K562 (cell line): ENCODE measurements at regions not wholly inside any gene's neighbourhood (a gene's known extent, or its start where the extent isn't known, plus 50 kb on each side); places are given as distances from the start of the nearest gene placed in this dataset.
"Not testable (repeated sequence)": the region's sequence is repeated elsewhere in the genome, so short reads cannot be mapped to it uniquely, and the experiment has no call there.

Experiments used
- ATAC-seq: fragments of 200-7000 bp; cut with Tn5 transposase; 3 replicates; pipeline ENCODE4 v1.9.1; 2020; ENCODE audit warnings: moderate library complexity
- BruUV-seq: library from RNA; stranded (reverse); fragments of 400-500 nt; replicated peaks from 2 replicates; lab custom pipeline; 2021; lab: Mats Ljungman, UMichigan
- CTCF ChIA-PET: fragments of 300-600 bp; formaldehyde crosslinking; extraction: SDS; loops from one replicate; lab custom pipeline; 2021; ENCODE audit warnings: low intra/inter-chr PET ratio; lab: Yijun Ruan, JAX
- POLR2A ChIA-PET: fragments of 300-600, 350-650 bp; sonication (Branson Sonifier 250); formaldehyde crosslinking; extraction: SDS; loops from one replicate; lab custom pipeline; 2021; ENCODE audit warnings: antibody characterized with exemption, inconsistent platforms; lab: Yijun Ruan, JAX
- DNase-seq, 4 experiments: peaks; one replicate each; pipeline versions ENCODE4 v3.0.0 to v3.0.0-alpha.2; 2011 to 2018; ENCODE audit warnings: low spot score in 3 of 4, mixed read lengths in 3 of 4; ENCODE audit errors: extremely low read depth in 1 of 4
- FAIRE-seq: peaks from 2 replicates; lab custom pipeline; 2011; peaks lifted over from hg19 to GRCh38; lab: Jason Lieb, UNC
- H2AFZ ChIP-seq: 2 replicates; pipeline ENCODE4 v1.6.0; 2011; ENCODE audit warnings: low read depth, low read length, control low read depth, inconsistent platforms
- H3K27ac ChIP-seq: fragments of 200-600 bp; 3 replicates; pipeline ENCODE4 v1.8.0; 2011; ENCODE audit warnings: low read depth, mild to moderate bottlenecking, control low read depth, inconsistent platforms, low read length, moderate library complexity, mixed read lengths; ENCODE audit errors: extremely low read depth
- H3K27me3 ChIP-seq, 2 experiments: fragments of 300-600 bp in 1 of 2; 2 replicates in 1 of 2; 3 replicates in 1 of 2; pipeline versions ENCODE4 v1.6.0 to v1.8.0; 2011; ENCODE audit warnings: inconsistent platforms in 2 of 2, low read length in 2 of 2, mild to moderate bottlenecking in 1 of 2, mixed read lengths in 1 of 2, moderate library complexity in 1 of 2; ENCODE audit not compliant: control insufficient read depth in 2 of 2, insufficient read depth in 2 of 2
- H3K36me3 ChIP-seq: fragments of 300-600 bp; 3 replicates; pipeline ENCODE4 v1.8.0; 2011; ENCODE audit warnings: mild to moderate bottlenecking, low read length, inconsistent platforms; ENCODE audit not compliant: control insufficient read depth, insufficient read depth
- H3K4me1 ChIP-seq, 2 experiments: fragments of 200-600 bp in 1 of 2; replicated peaks in 1 of 2; 2 replicates in 1 of 2; 3 replicates in 1 of 2; pipeline versions ENCODE4 v1.5.1 to v1.8.0; 2011; ENCODE audit warnings: inconsistent platforms in 2 of 2, low read length in 2 of 2, mild to moderate bottlenecking in 1 of 2, mixed read lengths in 1 of 2, moderate library complexity in 1 of 2; ENCODE audit not compliant: control insufficient read depth in 2 of 2, insufficient read depth in 2 of 2
- H3K4me2 ChIP-seq: 2 replicates; pipeline ENCODE4 v1.6.1; 2011; ENCODE audit warnings: low read length, control low read depth, inconsistent platforms, mixed read lengths; ENCODE audit not compliant: insufficient read depth
- H3K4me3 ChIP-seq: fragments of 200-600 bp; sonication (generic), shearing (Covaris generic); 2 replicates; pipeline ENCODE4 v1.5.1; 2016; ENCODE audit warnings: control low read depth, inconsistent platforms
- H3K79me2 ChIP-seq: fragments of 200-600 bp; 3 replicates; pipeline ENCODE4 v1.8.0; 2011; ENCODE audit warnings: low read length, inconsistent platforms; ENCODE audit not compliant: control insufficient read depth, insufficient read depth
- H3K9ac ChIP-seq, 2 experiments: 2 replicates each; pipeline versions ENCODE4 v1.6.0 to v1.6.1; 2011; ENCODE audit warnings: low read depth in 2 of 2, low read length in 2 of 2, control low read depth in 1 of 2, inconsistent platforms in 1 of 2, mild to moderate bottlenecking in 1 of 2, mixed read lengths in 1 of 2; ENCODE audit not compliant: insufficient read depth in 1 of 2
- H3K9me1 ChIP-seq: one replicate; pipeline ENCODE4 v1.6.0; 2011; ENCODE audit warnings: inconsistent platforms, mild to moderate bottlenecking, low read length, moderate library complexity; ENCODE audit not compliant: control insufficient read depth, insufficient read depth
- H3K9me3 ChIP-seq: replicated peaks from 2 replicates; pipeline ENCODE4 v1.5.1; 2011; ENCODE audit warnings: low read depth, low read length, inconsistent platforms; ENCODE audit not compliant: control insufficient read depth, insufficient read depth
- H4K20me1 ChIP-seq: replicated peaks from 2 replicates; pipeline ENCODE4 v1.6.1; 2011; ENCODE audit warnings: low read length, inconsistent platforms, mixed read lengths; ENCODE audit not compliant: control insufficient read depth, insufficient read depth
- WGBS: fragments of 100-300 bp; shearing (Covaris generic); methylation state at CpG from one replicate; pipeline ENCODE4 v1.1.6; 2016; ENCODE audit warnings: low coverage, mixed read lengths; ENCODE audit not compliant: insufficient coverage; ENCODE audit errors: missing lambda C conversion rate; 5-methylcytosine and 5-hydroxymethylcytosine counted together
- in situ Hi-C: fragments of 300-500 bp; cut with MboI; formaldehyde crosslinking; loops from 4 replicates; pipeline ENCODE4 v1.15.0; 2018; ENCODE audit warnings: inconsistent platforms, mixed read lengths
- intact Hi-C: fragments of 100-400 bp; cut with micrococcal nuclease; formaldehyde crosslinking; loops from 2 replicates; pipeline ENCODE4 v1.14.2; 2022
- TF ChIP-seq, protein P1 (sequence below), 2 experiments: fragments of 450-650 bp; IDR thresholded peaks; 2 replicates each; pipeline ENCODE4 v1.6.1; 2018; ENCODE audit warnings: mild to moderate bottlenecking in 2 of 2, low read depth in 1 of 2; ENCODE audit not compliant: partially characterized antibody in 2 of 2

DNA sequence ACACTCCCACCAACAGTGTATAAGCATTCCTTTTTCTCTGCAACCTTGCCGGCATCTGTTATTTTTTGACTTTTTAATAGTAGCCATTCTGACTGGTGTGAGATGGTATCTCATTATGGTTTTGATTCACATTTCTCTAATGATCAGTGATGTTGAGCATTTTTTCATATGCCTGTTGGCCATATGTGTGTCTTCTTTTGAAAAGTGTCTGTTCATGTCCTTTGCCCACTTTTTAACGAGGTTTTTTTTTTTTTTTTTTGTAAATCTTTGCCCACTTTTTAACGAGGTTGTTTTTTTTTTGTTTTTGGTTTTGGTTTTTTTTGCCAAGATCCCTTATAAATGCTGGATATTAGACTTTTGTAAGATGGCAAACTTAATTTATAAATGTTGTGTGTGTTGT, 87.7 kb downstream of the STRADB start:
- H4K20me1 ChIP-seq, ATAC-seq, H3K79me2 ChIP-seq, H3K4me3 ChIP-seq, H3K36me3 ChIP-seq, DNase-seq, H3K9ac ChIP-seq, H2AFZ ChIP-seq, POLR2A ChIA-PET, CTCF ChIA-PET, FAIRE-seq, in situ Hi-C loops, H3K4me2 ChIP-seq, H3K9me3 ChIP-seq, BruUV-seq, H3K27me3 ChIP-seq, H3K9me1 ChIP-seq, H3K27ac ChIP-seq, intact Hi-C loops, H3K4me1 ChIP-seq: not testable (repeated sequence)
- WGBS: 35% methylated on average over 3 of the region's 3 CpGs
- TF ChIP-seq, protein P1, sequence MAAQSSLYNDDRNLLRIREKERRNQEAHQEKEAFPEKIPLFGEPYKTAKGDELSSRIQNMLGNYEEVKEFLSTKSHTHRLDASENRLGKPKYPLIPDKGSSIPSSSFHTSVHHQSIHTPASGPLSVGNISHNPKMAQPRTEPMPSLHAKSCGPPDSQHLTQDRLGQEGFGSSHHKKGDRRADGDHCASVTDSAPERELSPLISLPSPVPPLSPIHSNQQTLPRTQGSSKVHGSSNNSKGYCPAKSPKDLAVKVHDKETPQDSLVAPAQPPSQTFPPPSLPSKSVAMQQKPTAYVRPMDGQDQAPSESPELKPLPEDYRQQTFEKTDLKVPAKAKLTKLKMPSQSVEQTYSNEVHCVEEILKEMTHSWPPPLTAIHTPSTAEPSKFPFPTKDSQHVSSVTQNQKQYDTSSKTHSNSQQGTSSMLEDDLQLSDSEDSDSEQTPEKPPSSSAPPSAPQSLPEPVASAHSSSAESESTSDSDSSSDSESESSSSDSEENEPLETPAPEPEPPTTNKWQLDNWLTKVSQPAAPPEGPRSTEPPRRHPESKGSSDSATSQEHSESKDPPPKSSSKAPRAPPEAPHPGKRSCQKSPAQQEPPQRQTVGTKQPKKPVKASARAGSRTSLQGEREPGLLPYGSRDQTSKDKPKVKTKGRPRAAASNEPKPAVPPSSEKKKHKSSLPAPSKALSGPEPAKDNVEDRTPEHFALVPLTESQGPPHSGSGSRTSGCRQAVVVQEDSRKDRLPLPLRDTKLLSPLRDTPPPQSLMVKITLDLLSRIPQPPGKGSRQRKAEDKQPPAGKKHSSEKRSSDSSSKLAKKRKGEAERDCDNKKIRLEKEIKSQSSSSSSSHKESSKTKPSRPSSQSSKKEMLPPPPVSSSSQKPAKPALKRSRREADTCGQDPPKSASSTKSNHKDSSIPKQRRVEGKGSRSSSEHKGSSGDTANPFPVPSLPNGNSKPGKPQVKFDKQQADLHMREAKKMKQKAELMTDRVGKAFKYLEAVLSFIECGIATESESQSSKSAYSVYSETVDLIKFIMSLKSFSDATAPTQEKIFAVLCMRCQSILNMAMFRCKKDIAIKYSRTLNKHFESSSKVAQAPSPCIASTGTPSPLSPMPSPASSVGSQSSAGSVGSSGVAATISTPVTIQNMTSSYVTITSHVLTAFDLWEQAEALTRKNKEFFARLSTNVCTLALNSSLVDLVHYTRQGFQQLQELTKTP (IDR thresholded peaks at IDR 0.05; ENCODE audit: low read depth in 1 of 2, partially characterized antibody in 2 of 2): peak in 1 of 2 experiments; percentile 93
